Head of caudate nucleus (tissue), 42 donors: ENCODE measurements at regions not wholly inside any gene's neighbourhood (a gene's known extent, or its start where the extent isn't known, plus 50 kb on each side); places are given as distances from the start of the nearest gene placed in this dataset.

Experiments used
- DNase-seq, 42 donors: peaks; one replicate each; pipeline versions ENCODE4 v3.0.0 to v3.0.0-alpha.2; 2020 to 2021; ENCODE audit warnings: mixed read lengths in 7 of 42
- intact Hi-C: fragments of 100-400 bp; cut with DNase I; formaldehyde crosslinking; loops from one replicate; pipeline ENCODE4 v1.15.0; 2022

DNA sequence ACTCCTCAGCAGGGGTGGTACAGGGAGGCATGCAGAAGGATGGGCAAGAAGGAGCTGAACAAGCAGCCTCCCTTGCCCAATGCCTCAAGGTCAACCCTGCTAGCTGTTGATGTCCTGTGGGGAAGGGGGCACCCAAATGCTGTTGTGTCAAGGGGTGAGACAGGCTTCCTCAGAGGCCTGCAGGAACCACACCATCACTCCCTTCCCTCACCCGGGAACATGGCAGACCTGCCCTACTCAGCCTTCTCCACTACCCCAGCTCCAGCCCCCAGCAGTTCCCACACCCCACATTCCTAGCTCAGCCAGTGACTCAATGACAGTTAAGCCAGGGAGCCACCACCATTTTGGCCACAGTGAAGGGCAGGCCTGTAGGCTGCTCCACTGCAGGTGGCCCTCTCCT is 53.9 kb upstream of the RMP24 start:
- no peak for DNase-seq
- intact Hi-C loops = no loop called here

DNA sequence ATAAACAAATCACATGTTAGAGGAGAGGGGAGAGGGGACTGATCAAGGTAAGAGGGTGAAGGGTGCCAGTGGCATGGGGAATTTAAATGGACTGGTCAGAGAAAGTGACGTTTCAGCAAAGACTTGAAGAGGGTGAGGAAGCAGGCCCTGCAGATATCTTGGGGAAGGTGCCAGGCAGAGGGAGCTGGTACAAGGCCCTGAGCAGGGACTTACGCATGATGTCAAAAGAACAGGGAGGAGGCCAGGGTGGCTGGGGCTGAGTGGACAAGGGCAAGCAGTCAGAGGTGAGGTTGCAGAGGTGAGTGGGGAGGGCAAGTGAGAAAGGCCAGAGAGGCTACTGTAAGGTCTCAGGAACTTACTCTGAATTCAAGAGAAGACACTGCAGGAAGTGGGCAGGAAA is 53.3 kb upstream of the RMP24 start:
- DNase-seq = no peak
- intact Hi-C loops = no loop called here

DNA sequence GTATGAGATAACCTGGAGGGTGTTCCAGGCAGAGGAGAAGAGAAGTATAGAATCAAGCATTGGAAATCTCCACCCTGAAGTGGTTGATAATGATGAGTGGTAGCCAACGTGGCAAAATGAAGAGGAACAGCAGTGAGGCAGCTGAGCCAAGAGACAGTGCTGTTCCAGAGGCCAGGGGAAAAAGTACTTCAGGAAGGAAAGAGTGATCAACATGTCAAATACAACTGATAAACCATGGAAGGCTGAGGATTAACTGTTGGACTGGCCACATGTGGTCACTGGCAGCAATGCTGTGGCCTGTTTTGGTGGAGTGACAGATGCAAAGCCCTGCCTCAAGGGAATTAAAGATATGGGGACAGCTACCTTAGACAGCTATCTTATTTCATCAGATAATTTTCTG is 51.9 kb upstream of the RMP24 start:
- intact Hi-C loops = no loop called here
- DNase-seq = no peak
